HEK293 (cell line): ENCODE measurements at regions not wholly inside any gene's neighbourhood (a gene's known extent, or its start where the extent isn't known, plus 50 kb on each side); places are given as distances from the start of the nearest gene placed in this dataset.
"Not testable (repeated sequence)": the region's sequence is repeated elsewhere in the genome, so short reads cannot be mapped to it uniquely, and the experiment has no call there.

Source experiments
- CTCF ChIA-PET: fragments of 350-600 bp; formaldehyde crosslinking; extraction: SDS; loops from one replicate; lab custom pipeline; 2021; ENCODE audit warnings: antibody characterized with exemption; lab: Yijun Ruan, JAX
- POLR2A ChIA-PET: fragments of 300-600 bp; formaldehyde crosslinking; extraction: SDS; loops from one replicate; lab custom pipeline; 2020; ENCODE audit warnings: antibody characterized with exemption, inconsistent platforms; lab: Yijun Ruan, JAX
- H3K27ac ChIP-seq: fragments of 200-500 bp; sonication (Bioruptor generic); 2 replicates; pipeline ENCODE4 v1.5.1; 2014; ENCODE audit warnings: low read depth, low read length, control low read depth, inconsistent platforms; ENCODE audit errors: extremely low read depth
- H3K36me3 ChIP-seq, 2 experiments: fragments of 200-500 bp in 1 of 2; sonication (Bioruptor generic) in 1 of 2; 1 replicate in 1 of 2; 2 replicates in 1 of 2; pipeline ENCODE4 v1.5.1; 2014 to 2017; ENCODE audit warnings: inconsistent platforms in 2 of 2, low read length in 2 of 2; ENCODE audit not compliant: control insufficient read depth in 2 of 2, insufficient read depth in 1 of 2
- H3K4me1 ChIP-seq: fragments of 200-500 bp; sonication (Bioruptor generic); 2 replicates; pipeline ENCODE4 v1.5.1; 2014; ENCODE audit warnings: mild to moderate bottlenecking, low read length, inconsistent platforms; ENCODE audit not compliant: control insufficient read depth, insufficient read depth
- H3K4me3 ChIP-seq: 2 replicates; pipeline ENCODE4 v1.5.1; 2011; ENCODE audit warnings: low read depth, mild to moderate bottlenecking, control low read depth, low read length, moderate library complexity
- H3K9me3 ChIP-seq: fragments of 200-500 bp; sonication (Bioruptor generic); 2 replicates; pipeline ENCODE4 v1.5.1; 2014; ENCODE audit warnings: low read depth, low read length, inconsistent platforms; ENCODE audit not compliant: control insufficient read depth, insufficient read depth
- ATF2 ChIP-seq: fragments of 450-650 bp; formaldehyde crosslinking; IDR thresholded peaks from 2 replicates; pipeline ENCODE4 v1.5.1; 2016; ENCODE audit warnings: missing biosample characterization, missing genetic modification characterization, low read depth
- HOXA7 ChIP-seq: sonication (generic); formaldehyde crosslinking; IDR thresholded peaks from 2 replicates; pipeline ENCODE4 v1.8.1; 2022; ENCODE audit warnings: missing genetic modification reagents, borderline replicate concordance
- RBAK ChIP-seq: fragments of 450-650 bp; formaldehyde crosslinking; IDR thresholded peaks from 2 replicates; pipeline ENCODE4 v1.5.1; 2016; ENCODE audit warnings: missing biosample characterization, missing genetic modification characterization
- SP3 ChIP-seq: fragments of 450-650 bp; formaldehyde crosslinking; IDR thresholded peaks from 2 replicates; pipeline ENCODE4 v1.5.1; 2016; ENCODE audit warnings: missing biosample characterization, missing genetic modification characterization
- TRIM28 ChIP-seq: IDR thresholded peaks from 2 replicates; pipeline ENCODE4 v1.6.1; 2011; ENCODE audit warnings: low read length, control low read depth, borderline replicate concordance
- YY1 ChIP-seq: fragments of 450-650 bp; formaldehyde crosslinking; IDR thresholded peaks from 2 replicates; pipeline ENCODE4 v1.5.1; 2018; ENCODE audit warnings: missing biosample characterization, missing genetic modification characterization
- ZFP41 ChIP-seq: fragments of 450-650 bp; formaldehyde crosslinking; IDR thresholded peaks from 2 replicates; pipeline ENCODE4 v1.5.1; 2016; ENCODE audit warnings: missing biosample characterization, missing genetic modification characterization, borderline replicate concordance
- ZFP69B ChIP-seq: fragments of 450-650 bp; formaldehyde crosslinking; IDR thresholded peaks from 2 replicates; pipeline ENCODE4 v1.5.1; 2016; ENCODE audit warnings: missing biosample characterization, missing genetic modification characterization
- ZNF121 ChIP-seq: fragments of 450-650 bp; formaldehyde crosslinking; IDR thresholded peaks from 2 replicates; pipeline ENCODE4 v1.5.1; 2016; ENCODE audit warnings: missing biosample characterization, missing genetic modification characterization
- ZNF140 ChIP-seq: fragments of 450-650 bp; formaldehyde crosslinking; IDR thresholded peaks from 2 replicates; pipeline ENCODE4 v1.5.1; 2016; ENCODE audit warnings: missing biosample characterization, missing genetic modification characterization
- ZNF2 ChIP-seq: fragments of 450-650 bp; formaldehyde crosslinking; IDR thresholded peaks from 2 replicates; pipeline ENCODE4 v1.5.1; 2016; ENCODE audit warnings: missing biosample characterization, missing genetic modification characterization
- ZNF514 ChIP-seq: fragments of 450-650 bp; formaldehyde crosslinking; IDR thresholded peaks from 2 replicates; pipeline ENCODE4 v1.5.1; 2016; ENCODE audit warnings: missing biosample characterization, missing genetic modification characterization
- ZNF664 ChIP-seq: fragments of 450-650 bp; formaldehyde crosslinking; IDR thresholded peaks from 2 replicates; pipeline ENCODE4 v1.5.1; 2016; ENCODE audit warnings: missing biosample characterization, missing genetic modification characterization
- ZNF704 ChIP-seq: fragments of 450-650 bp; formaldehyde crosslinking; IDR thresholded peaks from 2 replicates; pipeline ENCODE4 v1.5.1; 2016; ENCODE audit warnings: missing biosample characterization, missing genetic modification characterization
- ZNF707 ChIP-seq: fragments of 450-650 bp; formaldehyde crosslinking; IDR thresholded peaks from 2 replicates; pipeline ENCODE4 v1.5.1; 2016; ENCODE audit warnings: missing biosample characterization, missing genetic modification characterization
- TF ChIP-seq, protein P1 (sequence below): fragments of 450-650 bp; formaldehyde crosslinking; IDR thresholded peaks from 2 replicates; pipeline ENCODE4 v1.5.1; 2017; ENCODE audit warnings: missing biosample characterization, missing genetic modification characterization
- TF ChIP-seq, protein P2 (sequence below): fragments of 450-650 bp; formaldehyde crosslinking; IDR thresholded peaks from 2 replicates; pipeline ENCODE4 v1.5.1; 2016; ENCODE audit warnings: missing biosample characterization, missing genetic modification characterization

DNA sequence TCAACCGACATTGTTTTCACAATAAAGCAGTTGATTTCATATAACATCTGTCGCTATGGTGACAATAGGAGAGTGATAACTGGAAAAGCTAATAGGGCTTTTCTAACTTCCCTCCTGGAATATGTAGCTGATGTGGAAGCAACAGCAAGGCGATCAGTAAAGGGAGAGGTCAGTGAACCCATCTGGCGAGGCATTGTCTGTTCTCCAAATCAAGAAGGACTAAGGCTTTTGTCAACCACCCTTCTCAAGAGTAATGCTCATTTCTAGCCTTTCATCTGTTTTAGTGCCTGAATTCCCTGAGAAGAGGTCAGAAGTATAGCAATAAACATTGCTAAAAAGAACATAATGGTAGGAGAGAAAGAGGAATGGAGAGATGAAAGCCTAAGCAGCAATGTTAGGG, 201.3 kb downstream of the AKAP7 start:
- H3K27ac ChIP-seq, result no peak overlapping the region
- no peaks in the 10 kb centered on the region for H3K9me3 ChIP-seq
- ChIA-PET CTCF (no interaction called here), POLR2A (no interaction called here)
- no peak overlapping the region for H3K4me3 ChIP-seq
- TF ChIP-seq ZNF140 (tag by site-specific recombination) (no peak), ZFP41 (tag by site-specific recombination) (no peak), HOXA7 (CRISPR knock-in tag) (no peak), ZNF2 (tag by site-specific recombination) (no peak), ZFP69B (tag by site-specific recombination) (no peak), TRIM28 (no peak), ATF2 (tag by site-specific recombination) (no peak), SP3 (tag by site-specific recombination) (no peak), ZNF707 (tag by site-specific recombination) (no peak), ZNF514 (tag by site-specific recombination) (no peak), ZNF704 (tag by site-specific recombination) (no peak), ZNF121 (tag by site-specific recombination) (no peak), RBAK (no peak), YY1 (tag by site-specific recombination) (no peak), ZNF664 (tag by site-specific recombination) (no peak)
- TF ChIP-seq, protein P1, sequence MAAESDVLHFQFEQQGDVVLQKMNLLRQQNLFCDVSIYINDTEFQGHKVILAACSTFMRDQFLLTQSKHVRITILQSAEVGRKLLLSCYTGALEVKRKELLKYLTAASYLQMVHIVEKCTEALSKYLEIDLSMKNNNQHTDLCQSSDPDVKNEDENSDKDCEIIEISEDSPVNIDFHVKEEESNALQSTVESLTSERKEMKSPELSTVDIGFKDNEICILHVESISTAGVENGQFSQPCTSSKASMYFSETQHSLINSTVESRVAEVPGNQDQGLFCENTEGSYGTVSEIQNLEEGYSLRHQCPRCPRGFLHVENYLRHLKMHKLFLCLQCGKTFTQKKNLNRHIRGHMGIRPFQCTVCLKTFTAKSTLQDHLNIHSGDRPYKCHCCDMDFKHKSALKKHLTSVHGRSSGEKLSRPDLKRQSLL (tag by site-specific recombination), result no peak
- TF ChIP-seq, protein P2, sequence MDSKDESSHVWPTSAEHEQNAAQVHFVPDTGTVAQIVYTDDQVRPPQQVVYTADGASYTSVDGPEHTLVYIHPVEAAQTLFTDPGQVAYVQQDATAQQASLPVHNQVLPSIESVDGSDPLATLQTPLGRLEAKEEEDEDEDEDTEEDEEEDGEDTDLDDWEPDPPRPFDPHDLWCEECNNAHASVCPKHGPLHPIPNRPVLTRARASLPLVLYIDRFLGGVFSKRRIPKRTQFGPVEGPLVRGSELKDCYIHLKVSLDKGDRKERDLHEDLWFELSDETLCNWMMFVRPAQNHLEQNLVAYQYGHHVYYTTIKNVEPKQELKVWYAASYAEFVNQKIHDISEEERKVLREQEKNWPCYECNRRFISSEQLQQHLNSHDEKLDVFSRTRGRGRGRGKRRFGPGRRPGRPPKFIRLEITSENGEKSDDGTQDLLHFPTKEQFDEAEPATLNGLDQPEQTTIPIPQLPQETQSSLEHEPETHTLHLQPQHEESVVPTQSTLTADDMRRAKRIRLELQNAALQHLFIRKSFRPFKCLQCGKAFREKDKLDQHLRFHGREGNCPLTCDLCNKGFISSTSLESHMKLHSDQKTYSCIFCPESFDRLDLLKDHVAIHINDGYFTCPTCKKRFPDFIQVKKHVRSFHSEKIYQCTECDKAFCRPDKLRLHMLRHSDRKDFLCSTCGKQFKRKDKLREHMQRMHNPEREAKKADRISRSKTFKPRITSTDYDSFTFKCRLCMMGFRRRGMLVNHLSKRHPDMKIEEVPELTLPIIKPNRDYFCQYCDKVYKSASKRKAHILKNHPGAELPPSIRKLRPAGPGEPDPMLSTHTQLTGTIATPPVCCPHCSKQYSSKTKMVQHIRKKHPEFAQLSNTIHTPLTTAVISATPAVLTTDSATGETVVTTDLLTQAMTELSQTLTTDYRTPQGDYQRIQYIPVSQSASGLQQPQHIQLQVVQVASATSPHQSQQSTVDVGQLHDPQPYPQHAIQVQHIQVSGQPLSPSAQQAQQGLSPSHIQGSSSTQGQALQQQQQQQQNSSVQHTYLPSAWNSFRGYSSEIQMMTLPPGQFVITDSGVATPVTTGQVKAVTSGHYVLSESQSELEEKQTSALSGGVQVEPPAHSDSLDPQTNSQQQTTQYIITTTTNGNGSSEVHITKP (tag by site-specific recombination), result no peak
- H3K36me3 ChIP-seq, result no peaks in the 10 kb centered on the region
- H3K4me1 ChIP-seq, result 0 out of 2 replicates have a peak, but pooled peaks cover 4% of the 10 kb centered on the region

DNA sequence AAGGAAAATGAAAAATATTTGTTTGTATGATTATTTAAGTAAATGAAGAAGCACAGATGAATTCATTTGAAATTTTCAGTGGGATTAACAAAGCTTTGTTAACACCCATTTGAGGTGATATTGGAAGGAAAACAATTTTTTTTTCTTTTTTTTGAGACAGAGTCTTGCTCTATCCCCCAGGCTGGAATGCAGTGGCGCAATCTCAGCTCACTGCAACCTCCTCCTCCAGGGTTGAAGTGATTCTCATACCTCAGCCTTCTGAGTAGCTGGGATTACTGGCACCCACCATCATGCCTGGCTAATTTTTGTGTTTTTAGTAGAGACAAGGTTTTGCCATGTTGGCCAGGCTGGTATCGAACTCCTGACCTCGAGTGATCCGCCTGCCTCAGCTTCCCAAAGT, 211.6 kb downstream of the AKAP7 start:
- POLR2A ChIA-PET, H3K36me3 ChIP-seq, H3K9me3 ChIP-seq, H3K4me1 ChIP-seq, CTCF ChIA-PET, H3K4me3 ChIP-seq, H3K27ac ChIP-seq: not testable (repeated sequence)
